WTC11 (cell line): ENCODE measurements at regions not wholly inside any gene's neighbourhood (a gene's known extent, or its start where the extent isn't known, plus 50 kb on each side); places are given as distances from the start of the nearest gene placed in this dataset.

ENCODE experiments used
- ATAC-seq: fragments of 200-7000 bp; cut with Tn5 transposase; 2 replicates; pipeline ENCODE4 v1.10.0; 2021; ENCODE audit warnings: mild to moderate bottlenecking, moderate library complexity
- CTCF ChIA-PET: fragments of 300-600 bp; sonication (Branson Sonifier 250); formaldehyde crosslinking; loops from one replicate; lab custom pipeline; 2021; ENCODE audit warnings: antibody characterized with exemption; lab: Charles Lee
- POLR2A ChIA-PET: fragments of 350-600 bp; sonication (Branson Sonifier 250); formaldehyde crosslinking; loops from one replicate; lab custom pipeline; 2021; ENCODE audit warnings: antibody characterized with exemption; lab: Charles Lee
- DNase-seq: peaks from one replicate; pipeline ENCODE4 v3.0.0; 2021; ENCODE audit warnings: low spot score
- H3K27ac Mint-ChIP-seq: 2 replicates; pipeline ENCODE4 v1.8.0; 2021; ENCODE audit warnings: mixed read lengths
- H3K27me3 Mint-ChIP-seq: 2 replicates; pipeline ENCODE4 v1.8.0; 2021; ENCODE audit warnings: low read depth, mild to moderate bottlenecking, moderate library complexity, mixed read lengths
- H3K36me3 Mint-ChIP-seq: 2 replicates; pipeline ENCODE4 v1.8.0; 2021; ENCODE audit warnings: mixed read lengths
- H3K4me1 Mint-ChIP-seq: 2 replicates; pipeline ENCODE4 v1.8.0; 2022; ENCODE audit warnings: mixed read lengths
- H3K4me3 Mint-ChIP-seq: 2 replicates; pipeline ENCODE4 v1.8.0; 2021; ENCODE audit warnings: mild to moderate bottlenecking, moderate library complexity, mixed read lengths
- H3K9me3 Mint-ChIP-seq: 2 replicates; pipeline ENCODE4 v1.8.0; 2021; ENCODE audit warnings: mixed read lengths
- AR ChIP-seq: fragments of 250-450 bp; sonication (Bioruptor Pico); IDR thresholded peaks from 2 replicates; pipeline ENCODE4 v1.9.0; 2021; ENCODE audit warnings: mild to moderate bottlenecking
- ATF3 ChIP-seq: sonication (generic); formaldehyde crosslinking; conservative IDR thresholded peaks from 2 replicates; pipeline ENCODE4 v1.8.1; 2022; ENCODE audit warnings: mild to moderate bottlenecking, missing genetic modification reagents
- ATF6 ChIP-seq: sonication (generic); formaldehyde crosslinking; IDR thresholded peaks from 2 replicates; pipeline ENCODE4 v1.8.1; 2023; ENCODE audit warnings: mild to moderate bottlenecking, missing genetic modification reagents
- CDX4 ChIP-seq: fragments of 250-450 bp; sonication (Bioruptor Pico); IDR thresholded peaks from 2 replicates; pipeline ENCODE4 v1.9.0; 2021; ENCODE audit warnings: moderate library complexity, mild to moderate bottlenecking, inconsistent platforms, borderline replicate concordance
- MAX ChIP-seq: sonication (generic); formaldehyde crosslinking; IDR thresholded peaks from 2 replicates; pipeline ENCODE4 v1.8.0; 2022; ENCODE audit warnings: mild to moderate bottlenecking, missing genetic modification reagents
- NR1H2 ChIP-seq: sonication (generic); formaldehyde crosslinking; IDR thresholded peaks from 2 replicates; pipeline ENCODE4 v1.9.0; 2021; ENCODE audit warnings: mild to moderate bottlenecking, moderate library complexity, missing genetic modification reagents
- PRDM15 ChIP-seq: sonication (generic); formaldehyde crosslinking; IDR thresholded peaks from 2 replicates; pipeline ENCODE4 v1.8.0; 2022; ENCODE audit warnings: missing genetic modification reagents
- SMAD4 ChIP-seq: sonication (generic); formaldehyde crosslinking; IDR thresholded peaks from 2 replicates; pipeline ENCODE4 v1.8.0; 2022; ENCODE audit warnings: mild to moderate bottlenecking, missing genetic modification reagents
- TCF7 ChIP-seq: sonication (generic); formaldehyde crosslinking; IDR thresholded peaks from 2 replicates; pipeline ENCODE4 v1.8.0; 2022; ENCODE audit warnings: mild to moderate bottlenecking, low read depth, missing genetic modification reagents, moderate library complexity
- ZBTB21 ChIP-seq: sonication (generic); formaldehyde crosslinking; IDR thresholded peaks from 2 replicates; pipeline ENCODE4 v1.8.1; 2023; ENCODE audit warnings: mild to moderate bottlenecking, missing genetic modification reagents, borderline replicate concordance
- ZNF263 ChIP-seq: sonication (generic); formaldehyde crosslinking; IDR thresholded peaks from 2 replicates; pipeline ENCODE4 v1.8.1; 2022; ENCODE audit warnings: low read depth, mild to moderate bottlenecking, moderate library complexity, missing genetic modification reagents
- ZNF423 ChIP-seq: fragments of 250-450 bp; sonication (Bioruptor Pico); IDR thresholded peaks from 2 replicates; pipeline ENCODE4 v2.1.2; 2022; ENCODE audit warnings: mild to moderate bottlenecking, moderate library complexity
- ZNF512 ChIP-seq: sonication (generic); formaldehyde crosslinking; IDR thresholded peaks from 2 replicates; pipeline ENCODE4 v1.8.1; 2022; ENCODE audit warnings: missing genetic modification reagents, borderline replicate concordance
- ZNF671 ChIP-seq: fragments of 250-450 bp; sonication (Bioruptor Pico); IDR thresholded peaks from 2 replicates; pipeline ENCODE4 v1.8.0; 2021; ENCODE audit warnings: mild to moderate bottlenecking
- ZSCAN18 ChIP-seq: fragments of 250-450 bp; sonication (Bioruptor Pico); IDR thresholded peaks from 2 replicates; pipeline ENCODE4 v2.1.2; 2022; ENCODE audit warnings: mild to moderate bottlenecking, moderate library complexity

GRCh38 chr2:122596598-122596997 lies 841.1 kb downstream of the TSN start:
- CTCF ChIA-PET, result no interaction called here

More at GRCh38 chr2:122596598-122596997, 841.1 kb downstream of the TSN start:
- Mint-ChIP-seq H3K9me3 (peaks cover 11% of the 10 kb centered on the region), H3K27me3 (no peaks in the 10 kb centered on the region), H3K4me1 (peaks cover 2% of the 10 kb centered on the region), H3K27ac (no peak overlapping the region), H3K4me3 (no peak overlapping the region), H3K36me3 (peaks cover 3% of the 10 kb centered on the region)
- DNase-seq (no peak), ATAC-seq (no peak)
- POLR2A ChIA-PET, result no interaction called here
- no peak for TF ChIP-seq ZBTB21 (CRISPR knock-in tag)
- TF ChIP-seq ATF3 (CRISPR knock-in tag), result no peak
- no peak for TF ChIP-seq ATF6 (CRISPR knock-in tag)
- no peak for TF ChIP-seq AR
- TF ChIP-seq TCF7 (CRISPR knock-in tag), result no peak
- TF ChIP-seq PRDM15 (CRISPR knock-in tag), result no peak
- no peak for TF ChIP-seq ZNF263 (CRISPR knock-in tag)
- no peak for TF ChIP-seq SMAD4 (CRISPR knock-in tag)
- TF ChIP-seq NR1H2 (CRISPR knock-in tag), result no peak
- no peak for TF ChIP-seq ZNF512 (CRISPR knock-in tag)
- TF ChIP-seq ZSCAN18 (CRISPR knock-in tag), result no peak
- no peak for TF ChIP-seq ZNF423
- TF ChIP-seq CDX4 (CRISPR knock-in tag), result no peak
- no peak for TF ChIP-seq MAX (CRISPR knock-in tag)
- no peak for TF ChIP-seq ZNF671 (CRISPR knock-in tag)
